ENCODE measurements at regions not wholly inside any gene's neighbourhood (a gene's known extent, or its start where the extent isn't known, plus 50 kb on each side); places are given as distances from the start of the nearest gene placed in this dataset.

DNA sequence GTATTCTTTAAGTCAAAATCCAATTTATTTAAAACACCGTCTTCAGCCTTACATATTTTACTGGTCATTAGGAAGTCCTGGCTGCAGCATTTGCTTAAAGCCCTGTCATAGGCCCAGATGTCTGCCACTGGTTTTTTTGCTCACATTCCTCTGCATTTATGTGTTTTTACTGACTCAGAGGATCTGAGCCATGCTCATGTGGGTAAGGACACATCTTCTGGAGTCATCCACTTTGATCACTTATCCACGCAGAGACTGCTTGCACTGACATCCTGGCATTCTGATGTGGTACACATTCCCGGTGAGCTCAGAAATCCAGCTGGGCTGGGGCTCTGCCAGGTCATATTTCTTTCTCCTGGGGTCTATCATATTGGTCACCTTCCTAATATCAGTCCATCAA lies 531.7 kb upstream of the ARGLU1 start:
- Mint-ChIP-seq H3K4me3 (no peak overlapping the region), H3K36me3 (ENCODE audit: low read depth) (no peaks in the 10 kb centered on the region), H3K4me1 (ENCODE audit: low read depth) (no peaks in the 10 kb centered on the region), H3K9me3 (no peaks in the 10 kb centered on the region), H3K27ac (no peak overlapping the region), H3K27me3 (no peaks in the 10 kb centered on the region)
- intact Hi-C loops (cut with micrococcal nuclease): no loop called here

DNA sequence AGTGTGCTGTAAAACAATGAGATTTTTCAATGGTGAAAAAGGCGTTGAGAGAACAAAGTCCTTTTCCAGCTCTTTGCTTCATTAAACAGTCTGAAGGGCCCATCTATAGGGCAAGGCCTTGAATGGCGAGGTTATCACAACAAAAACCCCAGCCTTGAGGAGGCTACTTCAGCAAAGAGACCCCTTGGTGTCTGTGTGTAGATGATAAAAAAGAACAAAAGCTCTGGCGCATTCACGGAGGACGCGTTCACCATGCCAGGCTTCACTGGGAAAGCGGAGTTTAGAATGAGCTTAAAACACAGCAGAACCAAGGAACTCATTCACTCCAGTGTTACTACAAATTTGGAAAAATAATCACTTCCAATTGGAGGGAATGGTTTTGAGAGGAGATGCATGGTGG lies 530.0 kb upstream of the ARGLU1 start:
- H3K9me3 Mint-ChIP-seq: no peaks in the 10 kb centered on the region
- H3K27ac Mint-ChIP-seq: no peak overlapping the region
- no peaks in the 10 kb centered on the region for H3K4me1 Mint-ChIP-seq (ENCODE audit: low read depth)
- H3K4me3 Mint-ChIP-seq: no peak overlapping the region
- H3K36me3 Mint-ChIP-seq (ENCODE audit: low read depth): no peaks in the 10 kb centered on the region
- intact Hi-C loops (cut with micrococcal nuclease): no loop called here
- no peaks in the 10 kb centered on the region for H3K27me3 Mint-ChIP-seq

DNA sequence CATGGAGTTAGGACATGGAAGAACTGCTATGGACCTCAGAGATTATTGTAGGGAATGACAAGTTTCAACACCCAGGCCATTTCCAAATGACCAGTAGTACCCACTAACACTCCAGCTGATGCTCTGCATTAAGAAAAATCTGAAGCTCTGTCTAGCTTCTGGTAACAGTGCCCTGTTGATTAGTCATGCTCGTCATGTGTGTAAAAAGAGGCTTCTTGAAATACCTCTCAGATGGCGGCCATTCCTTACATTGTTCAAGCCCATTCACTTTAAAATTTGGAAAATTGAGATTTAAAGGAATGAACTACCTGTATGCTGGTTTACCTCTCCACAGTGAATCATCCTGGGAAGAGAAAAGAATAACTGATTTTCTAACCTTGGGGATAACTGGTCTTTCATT lies 527.9 kb upstream of the ARGLU1 start:
- H3K27me3 Mint-ChIP-seq: no peaks in the 10 kb centered on the region
- H3K4me3 Mint-ChIP-seq: no peak overlapping the region
- H3K36me3 Mint-ChIP-seq (ENCODE audit: low read depth): no peaks in the 10 kb centered on the region
- H3K4me1 Mint-ChIP-seq (ENCODE audit: low read depth): no peaks in the 10 kb centered on the region
- intact Hi-C loops (cut with micrococcal nuclease): no loop called here
- H3K27ac Mint-ChIP-seq: no peak overlapping the region
- H3K9me3 Mint-ChIP-seq: peaks cover 6% of the 10 kb centered on the region

DNA sequence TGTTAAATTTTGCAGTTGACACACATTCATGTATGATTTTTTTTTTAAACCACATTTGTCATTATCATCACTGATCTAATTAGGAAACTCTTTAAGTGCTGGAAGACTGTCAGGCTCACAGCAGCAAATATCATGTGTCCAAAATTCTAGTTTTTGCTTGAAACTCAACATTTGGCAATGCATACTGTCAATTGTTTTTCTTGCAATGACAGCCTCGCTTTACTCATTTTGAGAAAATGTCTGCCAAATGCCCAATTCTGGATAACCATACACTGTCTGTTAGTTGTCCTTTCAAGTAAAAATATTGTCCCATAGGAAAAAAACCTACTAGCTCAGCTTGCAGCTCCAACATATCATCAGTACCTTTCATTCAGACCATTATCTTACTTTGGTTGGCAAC lies 523.9 kb upstream of the ARGLU1 start:
- H3K27me3 Mint-ChIP-seq: no peaks in the 10 kb centered on the region
- H3K4me3 Mint-ChIP-seq: no peak overlapping the region
- H3K36me3 Mint-ChIP-seq (ENCODE audit: low read depth): no peaks in the 10 kb centered on the region
- no peaks in the 10 kb centered on the region for H3K4me1 Mint-ChIP-seq (ENCODE audit: low read depth)
- intact Hi-C loops (cut with micrococcal nuclease): no loop called here
- peaks cover 8% of the 10 kb centered on the region for H3K9me3 Mint-ChIP-seq
- no peak overlapping the region for H3K27ac Mint-ChIP-seq

DNA sequence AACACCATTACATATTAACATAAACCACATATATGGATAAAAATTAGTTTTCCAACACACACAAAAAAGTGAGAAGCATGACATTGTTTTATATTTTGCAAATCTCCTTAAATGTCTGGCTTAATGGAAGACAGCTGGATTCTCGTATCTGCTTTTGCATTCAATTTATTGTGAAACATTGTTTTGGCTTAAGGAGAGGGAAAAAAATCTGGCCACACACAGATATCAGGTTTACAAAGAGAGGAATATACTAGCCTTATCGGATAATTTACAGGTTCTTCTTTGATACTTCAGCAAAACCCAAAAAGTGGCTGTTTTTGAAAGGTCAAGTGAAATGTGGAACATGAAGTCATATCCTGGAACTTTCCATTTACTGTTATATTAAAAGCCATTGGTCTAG lies 523.5 kb upstream of the ARGLU1 start:
- intact Hi-C loops (cut with micrococcal nuclease): no loop called here
- H3K4me3 Mint-ChIP-seq: no peak overlapping the region
- H3K27ac Mint-ChIP-seq: no peak overlapping the region
- no peaks in the 10 kb centered on the region for H3K27me3 Mint-ChIP-seq
- H3K9me3 Mint-ChIP-seq: peaks cover 8% of the 10 kb centered on the region
- no peaks in the 10 kb centered on the region for H3K36me3 Mint-ChIP-seq (ENCODE audit: low read depth)
- no peaks in the 10 kb centered on the region for H3K4me1 Mint-ChIP-seq (ENCODE audit: low read depth)

DNA sequence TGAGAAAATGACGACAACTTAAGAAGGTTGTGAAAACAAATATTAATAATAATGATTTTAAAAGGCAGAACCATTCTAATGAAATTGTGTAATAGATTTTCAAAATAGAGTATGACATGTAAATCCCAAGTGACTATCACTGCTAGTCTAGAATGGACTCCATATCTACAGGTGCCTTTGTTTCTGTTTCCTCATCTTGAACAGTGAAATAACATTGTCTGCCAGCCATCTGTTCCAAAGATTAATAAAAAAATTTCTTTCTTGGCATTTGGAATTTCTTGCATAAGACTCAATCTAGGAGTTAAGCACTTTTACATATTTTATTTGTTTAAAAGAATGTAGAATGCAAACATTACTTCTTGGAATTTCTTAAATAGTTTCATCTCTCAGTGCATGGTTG lies 520.1 kb upstream of the ARGLU1 start:
- no peaks in the 10 kb centered on the region for H3K36me3 Mint-ChIP-seq (ENCODE audit: low read depth)
- intact Hi-C loops (cut with micrococcal nuclease): no loop called here
- H3K27ac Mint-ChIP-seq: no peak overlapping the region
- no peak overlapping the region for H3K4me3 Mint-ChIP-seq
- no peaks in the 10 kb centered on the region for H3K4me1 Mint-ChIP-seq (ENCODE audit: low read depth)
- H3K27me3 Mint-ChIP-seq: no peaks in the 10 kb centered on the region
- H3K9me3 Mint-ChIP-seq: peaks cover 8% of the 10 kb centered on the region

DNA sequence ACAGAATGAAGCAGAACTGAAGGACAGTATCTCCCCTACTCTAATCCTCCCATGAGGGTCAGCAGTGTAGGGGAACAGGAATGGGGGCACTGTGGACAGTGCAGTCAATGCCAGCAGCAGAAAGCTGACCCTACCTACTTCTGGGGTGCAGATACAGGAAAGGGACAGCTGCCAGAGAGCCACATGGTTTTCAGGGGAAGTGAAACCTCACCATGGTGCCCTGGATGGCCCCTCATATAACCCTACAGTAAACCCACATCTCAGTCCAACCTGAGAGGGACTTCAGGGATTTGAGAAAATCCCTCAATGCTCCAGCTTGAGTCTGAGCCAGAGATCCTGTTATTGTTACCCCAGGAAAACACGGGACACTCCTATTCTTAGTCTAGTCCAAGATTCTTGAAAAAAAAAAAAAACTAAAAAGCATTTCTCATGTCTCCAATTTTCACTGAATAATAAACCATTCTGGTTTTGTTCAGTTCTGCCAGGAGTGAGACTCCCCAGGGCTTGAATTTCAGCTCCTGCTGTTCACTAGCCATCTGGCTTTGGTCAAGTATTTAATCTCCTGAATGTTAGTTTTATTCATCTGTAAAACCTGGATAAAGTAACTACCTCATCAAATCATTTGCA lies 511.6 kb upstream of the ARGLU1 start:
- H3K36me3 Mint-ChIP-seq (ENCODE audit: low read depth): no peaks in the 10 kb centered on the region
- H3K4me1 Mint-ChIP-seq (ENCODE audit: low read depth): no peaks in the 10 kb centered on the region
- intact Hi-C loops (cut with micrococcal nuclease): no loop called here
- no peak overlapping the region for H3K4me3 Mint-ChIP-seq
- no peaks in the 10 kb centered on the region for H3K27me3 Mint-ChIP-seq
- H3K9me3 Mint-ChIP-seq: peaks cover 35% of the 10 kb centered on the region
- no peak overlapping the region for H3K27ac Mint-ChIP-seq

DNA sequence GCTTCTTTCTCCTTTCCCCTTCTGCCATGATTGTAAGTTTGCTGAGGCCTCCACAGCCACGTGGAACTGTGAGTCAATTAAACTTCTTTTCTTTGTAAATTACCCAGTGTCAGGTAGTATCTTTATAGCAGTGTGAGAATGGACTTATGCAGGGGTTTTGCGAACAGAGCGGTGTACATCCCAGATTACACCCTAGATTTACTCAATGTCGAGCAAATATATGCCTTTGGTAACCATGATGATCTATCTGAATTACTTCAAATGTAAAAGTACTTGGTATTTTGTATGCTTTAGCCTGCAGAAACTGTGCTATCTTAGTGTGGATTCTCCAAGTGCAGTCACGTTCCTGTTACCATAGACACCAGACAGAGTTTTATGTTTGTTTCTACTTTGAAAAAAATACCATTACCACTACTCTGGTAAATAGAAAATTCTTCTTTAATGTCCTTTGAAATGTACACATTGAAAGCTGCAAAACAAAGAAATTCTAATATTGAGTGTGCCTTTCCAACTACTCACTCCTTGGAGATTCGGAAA lies 510.4 kb upstream of the ARGLU1 start:
- intact Hi-C loops (cut with micrococcal nuclease): no loop called here
- H3K27me3 Mint-ChIP-seq: no peaks in the 10 kb centered on the region
- no peak overlapping the region for H3K27ac Mint-ChIP-seq
- H3K4me3 Mint-ChIP-seq: no peak overlapping the region
- H3K9me3 Mint-ChIP-seq: peaks cover 43% of the 10 kb centered on the region
- no peaks in the 10 kb centered on the region for H3K36me3 Mint-ChIP-seq (ENCODE audit: low read depth)
- H3K4me1 Mint-ChIP-seq (ENCODE audit: low read depth): no peaks in the 10 kb centered on the region

DNA sequence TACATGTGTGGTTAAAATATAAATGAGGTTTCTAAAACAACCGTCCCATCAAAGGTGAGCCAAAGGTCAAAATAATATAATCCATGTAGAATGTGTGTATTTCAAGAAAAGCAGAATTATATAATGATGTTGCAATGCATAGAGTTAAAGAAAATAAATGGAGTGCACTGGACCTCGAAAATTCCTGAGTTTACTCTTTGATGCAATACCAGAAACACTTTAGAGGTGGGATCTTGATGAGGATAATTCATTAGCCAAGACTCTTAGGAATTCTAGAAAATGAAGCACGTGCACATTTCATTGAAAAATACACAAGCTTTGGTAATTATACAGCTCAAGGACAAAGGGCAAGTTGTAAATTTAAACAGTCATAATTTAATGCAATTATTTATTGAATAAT lies 508.9 kb upstream of the ARGLU1 start:
- intact Hi-C loops (cut with micrococcal nuclease): no loop called here
- no peak overlapping the region for H3K27ac Mint-ChIP-seq
- H3K4me1 Mint-ChIP-seq (ENCODE audit: low read depth): no peaks in the 10 kb centered on the region
- no peaks in the 10 kb centered on the region for H3K36me3 Mint-ChIP-seq (ENCODE audit: low read depth)
- H3K27me3 Mint-ChIP-seq: no peaks in the 10 kb centered on the region
- H3K9me3 Mint-ChIP-seq: peaks cover 38% of the 10 kb centered on the region
- no peak overlapping the region for H3K4me3 Mint-ChIP-seq

DNA sequence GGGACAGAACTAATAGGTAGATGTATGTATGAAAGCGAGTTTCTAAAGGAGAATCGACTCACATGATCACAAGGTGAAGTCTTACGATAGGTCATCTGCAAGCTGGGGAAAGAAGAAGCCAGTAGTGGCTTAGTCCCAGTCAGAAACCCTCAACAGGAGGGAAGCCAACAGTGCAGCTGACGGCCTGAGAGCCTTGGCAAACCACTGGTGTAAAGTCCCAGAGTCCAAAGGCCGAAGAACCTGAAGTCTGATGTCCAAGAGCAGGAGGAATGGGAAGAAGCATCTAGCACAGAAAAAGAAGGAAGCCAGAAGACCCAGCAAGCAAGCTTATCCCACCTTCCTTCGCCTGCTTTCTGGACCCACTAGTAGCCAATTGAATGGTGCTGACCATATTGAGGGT lies 507.6 kb upstream of the ARGLU1 start:
- intact Hi-C loops (cut with micrococcal nuclease): no loop called here
- no peaks in the 10 kb centered on the region for H3K4me1 Mint-ChIP-seq (ENCODE audit: low read depth)
- peaks cover 34% of the 10 kb centered on the region for H3K9me3 Mint-ChIP-seq
- H3K27me3 Mint-ChIP-seq: no peaks in the 10 kb centered on the region
- no peak overlapping the region for H3K27ac Mint-ChIP-seq
- H3K4me3 Mint-ChIP-seq: no peak overlapping the region
- H3K36me3 Mint-ChIP-seq (ENCODE audit: low read depth): no peaks in the 10 kb centered on the region

DNA sequence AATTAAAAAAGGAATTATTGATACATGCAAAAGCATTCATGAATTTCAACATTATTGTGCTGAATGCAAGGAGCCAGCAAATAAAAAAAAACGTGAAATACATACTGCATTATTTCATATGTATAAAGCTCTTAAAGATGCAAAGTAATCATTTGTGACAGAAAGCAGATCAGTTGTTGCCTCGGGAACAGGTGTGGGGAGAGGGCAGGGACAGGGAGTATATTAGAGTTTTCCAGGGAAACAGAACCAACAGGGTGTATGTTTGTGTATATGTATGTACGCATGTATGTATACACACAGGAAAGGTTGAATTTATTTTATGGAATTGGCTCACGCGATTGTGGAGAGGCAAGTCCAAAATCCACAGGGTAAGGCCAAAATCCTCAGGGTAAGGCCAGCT lies 502.9 kb upstream of the ARGLU1 start:
- no peaks in the 10 kb centered on the region for H3K4me1 Mint-ChIP-seq (ENCODE audit: low read depth)
- H3K36me3 Mint-ChIP-seq (ENCODE audit: low read depth): no peaks in the 10 kb centered on the region
- no peak overlapping the region for H3K4me3 Mint-ChIP-seq
- no peaks in the 10 kb centered on the region for H3K27me3 Mint-ChIP-seq
- no peak overlapping the region for H3K27ac Mint-ChIP-seq
- peaks cover 29% of the 10 kb centered on the region for H3K9me3 Mint-ChIP-seq
- intact Hi-C loops (cut with micrococcal nuclease): no loop called here

DNA sequence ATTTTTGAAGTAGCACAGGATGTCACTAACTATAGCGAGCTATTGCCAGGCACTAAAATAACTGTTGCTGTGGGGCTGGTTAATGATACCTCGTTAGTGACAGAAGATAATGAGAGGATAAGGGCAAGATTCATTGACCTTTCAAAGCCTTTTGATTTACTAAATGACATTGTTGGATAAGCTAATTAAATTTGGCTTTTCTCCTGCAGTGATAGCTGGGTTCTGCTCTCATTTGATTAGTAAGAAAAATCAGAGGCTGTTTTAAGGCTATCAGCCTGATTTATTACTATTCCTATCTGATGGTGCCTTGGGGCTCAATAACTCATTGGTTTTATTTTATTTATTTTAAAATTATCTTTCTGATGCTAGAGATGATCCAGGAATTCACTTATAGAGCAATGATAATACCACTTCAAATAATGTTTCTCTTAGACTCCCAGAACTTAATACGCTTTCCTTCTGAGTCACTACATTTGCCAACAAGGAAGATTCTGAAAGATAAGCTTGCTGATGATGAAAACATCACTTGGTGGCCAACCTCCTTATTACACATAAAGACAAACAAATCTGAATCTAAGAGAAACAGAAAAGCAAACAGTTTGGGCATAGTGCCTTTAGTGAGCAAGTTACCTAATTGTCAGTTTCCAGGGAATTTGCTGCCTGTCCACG lies 501.3 kb upstream of the ARGLU1 start:
- H3K4me1 Mint-ChIP-seq (ENCODE audit: low read depth): no peaks in the 10 kb centered on the region
- intact Hi-C loops (cut with micrococcal nuclease): no loop called here
- H3K27ac Mint-ChIP-seq: no peak overlapping the region
- peaks cover 17% of the 10 kb centered on the region for H3K9me3 Mint-ChIP-seq
- H3K4me3 Mint-ChIP-seq: no peak overlapping the region
- H3K36me3 Mint-ChIP-seq (ENCODE audit: low read depth): no peaks in the 10 kb centered on the region
- H3K27me3 Mint-ChIP-seq: no peaks in the 10 kb centered on the region

DNA sequence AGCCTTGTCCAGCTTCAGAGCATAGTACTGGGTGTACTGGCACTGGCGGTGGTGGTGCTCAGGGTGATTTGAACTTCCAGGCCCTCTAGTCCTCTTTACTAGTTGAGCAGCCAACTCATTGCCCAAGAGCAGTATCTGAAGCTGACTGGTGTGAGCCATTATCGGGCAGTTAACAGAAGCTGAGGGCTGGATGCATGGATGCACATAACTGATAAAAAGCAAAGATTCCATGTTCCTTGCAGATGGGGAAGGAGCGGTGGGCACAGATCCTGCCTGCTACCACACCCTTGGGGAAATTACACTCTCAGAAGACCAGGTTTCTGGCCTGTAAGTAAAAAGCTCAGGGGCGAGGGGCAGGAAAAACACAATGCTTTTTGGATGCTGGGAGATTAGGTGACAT lies 499.4 kb upstream of the ARGLU1 start:
- Mint-ChIP-seq H3K4me3 (no peak overlapping the region), H3K9me3 (peaks cover 8% of the 10 kb centered on the region), H3K36me3 (ENCODE audit: low read depth) (no peaks in the 10 kb centered on the region), H3K27ac (no peak overlapping the region), H3K4me1 (ENCODE audit: low read depth) (no peaks in the 10 kb centered on the region), H3K27me3 (no peaks in the 10 kb centered on the region)
- intact Hi-C loops (cut with micrococcal nuclease): no loop called here

DNA sequence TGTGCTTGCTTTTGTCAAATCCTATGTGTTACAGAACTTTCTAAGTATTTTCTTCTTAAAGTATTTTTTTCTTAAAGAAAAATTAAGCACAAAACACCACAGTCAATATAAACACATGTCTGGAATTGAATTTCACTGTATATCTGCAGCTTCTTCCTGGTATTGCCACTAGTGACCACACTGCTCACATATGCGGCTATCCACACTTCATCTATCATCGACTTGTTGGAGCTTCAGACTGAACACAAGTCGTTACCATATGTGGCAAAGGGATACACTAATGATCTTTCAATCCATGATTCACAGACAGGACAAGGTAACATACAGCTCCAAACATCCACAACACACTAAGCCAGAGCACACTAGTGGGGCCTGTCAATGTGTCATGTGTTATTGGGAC lies 498.4 kb upstream of the ARGLU1 start:
- intact Hi-C loops (cut with micrococcal nuclease): no loop called here
- no peaks in the 10 kb centered on the region for H3K27me3 Mint-ChIP-seq
- no peak overlapping the region for H3K27ac Mint-ChIP-seq
- H3K4me3 Mint-ChIP-seq: no peak overlapping the region
- peaks cover 12% of the 10 kb centered on the region for H3K9me3 Mint-ChIP-seq
- H3K36me3 Mint-ChIP-seq (ENCODE audit: low read depth): no peaks in the 10 kb centered on the region
- no peaks in the 10 kb centered on the region for H3K4me1 Mint-ChIP-seq (ENCODE audit: low read depth)

DNA sequence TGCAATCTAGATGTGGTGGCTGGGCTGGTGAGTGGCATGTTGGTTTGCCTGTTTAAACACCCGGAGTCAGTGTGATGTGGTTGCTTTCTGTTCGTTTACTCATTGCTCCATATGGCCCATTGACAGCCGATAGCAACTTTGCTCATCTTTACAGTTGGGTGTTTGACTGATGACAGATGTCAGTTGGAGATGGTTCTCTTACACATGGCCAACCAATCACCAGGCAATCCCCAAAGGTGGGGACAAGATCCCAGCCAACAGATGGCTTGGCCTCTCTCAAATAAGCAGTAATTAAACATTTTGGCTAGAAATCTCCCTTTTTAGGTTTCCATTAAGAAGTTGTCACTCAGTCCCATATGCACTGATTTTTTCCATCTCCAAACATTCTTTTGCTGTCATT lies 497.1 kb upstream of the ARGLU1 start:
- no peak overlapping the region for H3K4me3 Mint-ChIP-seq

More for the DNA sequence above, 497.1 kb upstream of the ARGLU1 start:
- H3K36me3 Mint-ChIP-seq (ENCODE audit: low read depth): no peaks in the 10 kb centered on the region
- no peak overlapping the region for H3K27ac Mint-ChIP-seq
- peaks cover 25% of the 10 kb centered on the region for H3K9me3 Mint-ChIP-seq
- H3K27me3 Mint-ChIP-seq: no peaks in the 10 kb centered on the region
- intact Hi-C loops (cut with micrococcal nuclease): no loop called here
- no peaks in the 10 kb centered on the region for H3K4me1 Mint-ChIP-seq (ENCODE audit: low read depth)

Measured in dendritic cell treated with granulocyte-macrophage colony-stimulating factor and Interleukin-4, amounts not matched to agents 40 ng/mL and 50 ng/mL, for 4 days (primary cell).